ENCODE measurements at regions not wholly inside any gene's neighbourhood (a gene's known extent, or its start where the extent isn't known, plus 50 kb on each side); places are given as distances from the start of the nearest gene placed in this dataset.

DNA sequence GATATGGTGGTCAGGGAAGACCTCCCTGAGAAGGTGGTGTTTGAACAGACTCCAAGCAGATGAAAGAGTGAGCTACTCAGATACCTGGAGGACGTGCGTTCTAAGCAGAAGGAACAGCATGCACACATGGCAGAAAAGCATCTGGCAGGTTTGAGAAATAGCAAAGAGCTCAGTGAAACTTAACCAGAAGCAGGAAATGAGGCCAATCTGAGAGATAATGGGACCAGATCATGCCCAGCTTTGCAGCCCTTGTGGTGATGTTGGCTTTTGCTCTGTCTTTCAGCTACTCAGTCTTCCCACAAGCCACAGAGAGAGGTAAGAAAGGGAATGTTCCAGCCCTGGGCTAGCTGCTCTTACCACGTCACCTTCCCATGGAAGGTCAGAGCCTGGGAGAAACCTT, 176.3 kb upstream of the GSC start:
- Histone ChIP-seq H2BK20ac (ENCODE audit: low read depth, low read length, poor library complexity, severe bottlenecking) (no peak overlapping the region), H3K14ac (ENCODE audit: insufficient read depth, low read length) (no peak overlapping the region), H2BK12ac (ENCODE audit: insufficient read length, low read depth, low read length) (no peak overlapping the region), H3K27ac (ENCODE audit: insufficient read length, low read depth, low read length) (no peak overlapping the region), H4K5ac (ENCODE audit: insufficient read length, low read depth, low read length) (no peak overlapping the region), H2BK15ac (ENCODE audit: low read depth, low read length) (no peak overlapping the region), H3K23ac (ENCODE audit: insufficient read length, low read depth, low read length) (no peak overlapping the region), H3K4me1 (ENCODE audit: insufficient read depth, low read length) (no peaks in the 10 kb centered on the region), H2BK5ac (ENCODE audit: insufficient read length, low read length) (no peak overlapping the region), H3K9me3 (ENCODE audit: control insufficient read depth, low read depth, low read length) (no peaks in the 10 kb centered on the region), H3K4ac (ENCODE audit: low read depth, low read length) (no peak overlapping the region), H3K4me2 (ENCODE audit: insufficient read depth, insufficient read length, low read length) (no peak overlapping the region), H3K23me2 (ENCODE audit: insufficient read length, low read depth, low read length, poor library complexity, severe bottlenecking) (no peaks in the 10 kb centered on the region), H3K79me2 (ENCODE audit: insufficient read depth, low read length) (no peaks in the 10 kb centered on the region), H4K91ac (ENCODE audit: insufficient read length, low read depth, low read length) (no peak overlapping the region), H3K79me1 (ENCODE audit: insufficient read depth, low read depth, low read length, poor library complexity, severe bottlenecking) (no peaks in the 10 kb centered on the region), H4K8ac (replicated peaks; ENCODE audit: insufficient read length, low read depth, low read length) (no peak overlapping the region), H3K18ac (ENCODE audit: insufficient read length, low read depth, low read length) (no peak overlapping the region), H2AK5ac (ENCODE audit: insufficient read length, low read length) (no peak overlapping the region), H3T11ph (ENCODE audit: low read length) (no peak overlapping the region), H2BK120ac (ENCODE audit: low read depth, low read length, poor library complexity, severe bottlenecking) (no peak overlapping the region), H3K56ac (ENCODE audit: insufficient read length, low read depth, low read length) (no peak overlapping the region), H3K9ac (ENCODE audit: extremely low read depth, insufficient read length, low read length) (no peak overlapping the region), H4K20me1 (ENCODE audit: control insufficient read depth, insufficient read depth, insufficient read length) (no peaks in the 10 kb centered on the region), H2AFZ (ENCODE audit: low read length) (no peak overlapping the region), H3K27me3 (ENCODE audit: insufficient read depth, low read length) (no peaks in the 10 kb centered on the region)
- Mint-ChIP-seq H3K36me3 (ENCODE audit: insufficient read depth in 1 of 3, low read depth in 3 of 3) (no peaks in the 10 kb centered on the region), H3K9me3 (peaks cover 5 to 8% of the 10 kb centered on the region in 2 experiments; a peak in 4 of 5 replicates), H3K4me1 (no peaks in the 10 kb centered on the region), H3K4me3 (no peak overlapping the region), H3K27me3 (ENCODE audit: low read depth) (peaks cover 10% of the 10 kb centered on the region), H3K27ac (no peak overlapping the region)
- no CpG with 5 or more reads among the region's 3 CpGs for whole genome bisulfite sequencing (ENCODE audit: extremely low coverage, insufficient read length, low lambda C conversion rate)
- TF ChIP-seq, protein P1, sequence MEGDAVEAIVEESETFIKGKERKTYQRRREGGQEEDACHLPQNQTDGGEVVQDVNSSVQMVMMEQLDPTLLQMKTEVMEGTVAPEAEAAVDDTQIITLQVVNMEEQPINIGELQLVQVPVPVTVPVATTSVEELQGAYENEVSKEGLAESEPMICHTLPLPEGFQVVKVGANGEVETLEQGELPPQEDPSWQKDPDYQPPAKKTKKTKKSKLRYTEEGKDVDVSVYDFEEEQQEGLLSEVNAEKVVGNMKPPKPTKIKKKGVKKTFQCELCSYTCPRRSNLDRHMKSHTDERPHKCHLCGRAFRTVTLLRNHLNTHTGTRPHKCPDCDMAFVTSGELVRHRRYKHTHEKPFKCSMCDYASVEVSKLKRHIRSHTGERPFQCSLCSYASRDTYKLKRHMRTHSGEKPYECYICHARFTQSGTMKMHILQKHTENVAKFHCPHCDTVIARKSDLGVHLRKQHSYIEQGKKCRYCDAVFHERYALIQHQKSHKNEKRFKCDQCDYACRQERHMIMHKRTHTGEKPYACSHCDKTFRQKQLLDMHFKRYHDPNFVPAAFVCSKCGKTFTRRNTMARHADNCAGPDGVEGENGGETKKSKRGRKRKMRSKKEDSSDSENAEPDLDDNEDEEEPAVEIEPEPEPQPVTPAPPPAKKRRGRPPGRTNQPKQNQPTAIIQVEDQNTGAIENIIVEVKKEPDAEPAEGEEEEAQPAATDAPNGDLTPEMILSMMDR (conservative IDR thresholded peaks at IDR 0.05) = no peak
- no peak for DNase-seq

Data from H9 (cell line).